ENCODE measurements at regions not wholly inside any gene's neighbourhood (a gene's known extent, or its start where the extent isn't known, plus 50 kb on each side); places are given as distances from the start of the nearest gene placed in this dataset.
A peak's percentile ranks its signal among the peaks of the same experiment; 100 is the strongest.

DNA sequence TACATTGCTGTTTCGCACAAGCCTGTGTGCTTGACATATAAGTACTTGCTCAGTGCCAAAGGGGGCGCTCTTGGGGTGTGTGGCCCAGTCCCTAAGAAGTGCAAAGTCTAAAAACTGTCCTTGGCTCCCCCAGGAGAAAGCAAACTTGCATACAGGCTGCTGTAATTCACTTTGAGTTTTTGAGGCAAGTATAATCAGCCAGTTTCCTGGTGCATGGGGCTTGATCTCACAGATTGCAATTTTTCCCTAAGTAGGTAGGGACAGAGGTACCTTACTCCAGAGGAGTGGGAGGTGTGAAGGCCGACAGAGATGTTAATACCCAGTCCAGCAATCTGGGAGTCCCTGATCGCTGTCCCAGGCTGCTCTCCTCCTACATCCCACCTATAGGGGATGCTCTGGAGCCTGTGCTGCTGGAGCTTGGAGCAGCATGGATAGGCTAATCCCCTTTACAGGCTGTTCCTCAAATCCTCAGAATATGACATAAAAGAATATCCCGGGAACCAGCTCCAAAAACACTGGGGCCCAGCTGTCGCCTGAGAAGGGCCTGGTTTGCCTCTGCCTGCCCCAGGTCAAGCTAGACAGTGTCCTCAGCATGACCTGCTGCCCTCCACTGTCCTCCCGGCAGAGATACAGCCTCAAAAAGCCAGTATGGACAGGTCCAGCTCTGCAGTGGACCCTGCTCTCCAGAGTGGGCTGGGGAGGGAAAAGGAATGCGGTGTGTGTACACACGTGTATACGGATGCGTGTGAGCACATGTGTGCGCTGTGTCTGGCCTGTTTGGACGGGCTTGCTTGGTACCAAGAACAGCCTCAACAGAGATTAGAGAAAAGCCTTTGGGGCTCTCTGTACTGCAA is 136.5 kb upstream of the HAAO start:
- no peak for DNase-seq

DNA sequence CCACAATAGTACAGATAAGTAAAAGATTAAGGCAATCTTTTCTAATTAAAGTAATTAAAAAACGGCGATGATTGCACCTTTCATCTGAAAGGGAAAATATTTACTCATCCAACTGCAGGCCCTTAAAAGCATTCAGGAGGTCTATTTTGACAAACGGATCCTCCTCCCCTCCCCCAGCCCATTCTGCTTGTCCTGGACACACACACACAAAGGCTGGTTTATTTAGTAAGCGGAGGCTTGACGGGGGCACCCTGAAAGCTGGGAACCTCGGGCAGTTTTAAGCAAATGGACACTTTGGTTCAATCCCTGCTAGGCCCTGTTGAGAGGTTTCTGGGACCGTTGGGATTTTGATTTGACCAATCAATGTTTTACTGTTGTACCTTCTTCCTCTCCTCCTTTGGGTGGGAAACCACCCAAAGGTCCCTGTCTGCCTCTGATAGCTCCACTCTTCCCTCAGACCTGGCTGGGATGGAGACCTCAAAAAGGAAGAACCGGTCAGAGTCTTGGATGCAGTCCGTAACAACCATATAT is 135.8 kb upstream of the HAAO start:
- DNase-seq = no peak

DNA sequence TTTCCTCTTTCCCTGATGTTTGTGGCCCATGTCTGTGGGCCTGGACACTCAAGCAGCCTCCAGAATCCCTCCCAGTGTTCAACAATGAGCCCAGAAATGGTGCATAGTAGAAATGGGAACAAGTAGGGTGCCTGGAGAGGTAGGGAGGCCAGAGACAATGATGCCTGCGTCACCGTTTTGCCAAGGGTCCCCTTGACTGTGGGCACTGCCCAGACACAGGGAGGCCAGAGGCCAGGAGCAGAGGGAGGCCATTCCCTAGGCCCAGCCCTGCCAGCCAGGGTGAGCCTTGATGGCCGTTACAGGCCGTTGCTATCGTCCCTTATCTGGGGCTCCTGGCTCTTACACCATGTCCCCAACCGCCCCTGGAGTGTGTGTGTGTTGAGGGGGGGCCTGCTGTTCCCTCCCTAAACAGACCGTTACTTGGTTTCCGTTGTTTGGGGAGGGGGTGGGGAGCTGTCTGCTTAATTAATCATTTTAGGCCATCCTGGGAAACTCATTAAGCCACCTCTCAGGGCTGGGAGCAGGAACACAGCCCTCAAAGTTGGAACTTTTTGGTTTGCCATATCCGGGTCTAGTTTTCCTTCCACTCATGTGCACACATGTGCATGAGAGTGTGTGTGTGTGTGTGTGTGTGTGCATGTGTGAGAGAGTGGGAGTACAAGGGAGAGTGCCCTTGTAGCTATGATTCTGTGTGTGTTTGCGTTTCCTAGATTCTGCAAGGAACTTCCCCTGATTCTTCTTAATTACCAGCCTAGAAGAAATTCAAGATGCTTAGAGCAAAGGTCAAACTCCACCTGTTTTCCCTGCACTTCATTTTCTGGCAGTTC is 135.2 kb upstream of the HAAO start:
- no peak for DNase-seq

DNA sequence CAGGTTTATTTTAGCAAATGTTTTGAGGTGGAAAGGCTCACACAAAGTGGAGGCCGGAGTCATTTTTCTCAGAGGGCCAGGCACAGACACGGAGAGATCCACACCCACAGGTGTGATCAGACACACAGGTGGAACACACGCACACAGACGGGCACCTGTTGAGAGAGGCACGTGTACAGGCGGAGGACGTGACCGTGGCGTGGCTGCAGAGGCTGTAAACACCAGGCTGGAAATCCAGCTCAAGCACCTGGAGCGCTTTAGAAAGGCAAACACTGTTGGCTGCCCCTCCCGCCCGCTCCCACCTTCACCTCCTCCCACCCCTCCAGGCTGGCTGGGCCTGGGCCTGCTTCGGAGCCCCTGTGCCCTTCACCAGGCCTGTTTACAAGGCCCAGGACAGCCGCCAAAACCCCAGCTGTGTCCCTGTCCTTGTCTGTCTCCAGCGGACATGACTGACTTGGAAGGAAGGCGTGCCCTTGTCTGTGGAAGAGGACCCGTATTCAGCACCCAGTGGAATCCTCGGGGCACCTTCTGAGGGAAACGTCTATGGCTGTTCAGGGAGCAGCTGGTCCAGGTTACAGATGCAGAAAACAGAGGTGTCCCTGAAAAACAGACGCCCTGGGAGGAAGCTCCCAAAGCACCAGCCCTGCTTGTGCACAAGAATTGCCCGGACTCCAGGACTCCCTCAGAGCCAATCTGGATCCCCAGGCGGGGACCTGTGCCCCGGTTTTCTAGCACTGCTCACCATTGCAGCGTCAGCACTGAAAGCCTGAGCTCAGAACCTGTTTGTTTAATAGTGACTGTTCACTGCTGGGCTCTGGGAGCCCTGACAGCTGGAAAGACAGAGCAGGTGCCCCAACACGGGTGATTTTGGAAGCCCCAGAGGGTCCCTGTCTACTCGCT is 134.3 kb upstream of the HAAO start:
- no peak for DNase-seq

DNA sequence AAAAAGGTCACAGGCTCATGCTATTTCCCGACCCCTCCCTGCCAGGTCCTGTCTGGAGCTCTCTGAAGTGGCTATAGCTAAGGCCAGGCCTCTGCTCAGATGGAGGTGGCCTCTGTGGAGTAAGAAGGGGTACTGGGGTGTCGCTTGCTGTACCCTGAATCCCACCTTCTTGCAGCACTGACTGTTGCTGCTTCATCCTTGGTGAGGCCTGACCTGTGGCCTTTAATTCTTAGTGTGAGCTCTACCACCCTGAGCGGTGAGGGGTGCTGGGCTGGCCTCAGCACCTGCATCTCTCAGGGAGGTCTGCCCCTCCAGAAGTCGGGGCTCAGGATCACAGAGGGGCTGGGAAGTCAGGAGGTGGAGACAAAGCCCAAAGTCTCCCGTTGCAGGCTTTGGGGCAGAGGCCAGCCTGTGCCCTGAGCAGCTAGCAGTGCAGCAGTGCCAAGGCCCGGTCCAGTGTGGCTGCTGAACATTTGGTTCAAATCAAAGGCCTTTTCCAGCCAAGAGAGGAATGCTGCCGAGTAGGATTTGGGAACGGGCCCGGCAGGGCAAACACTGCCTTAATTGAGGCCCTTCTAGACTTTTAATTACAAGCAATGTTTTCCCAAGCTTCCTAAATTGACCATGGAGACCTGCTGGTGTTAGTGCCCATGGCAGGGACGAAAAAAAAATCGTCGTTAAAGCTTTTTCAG is 133.5 kb upstream of the HAAO start:
- no peak for DNase-seq

DNA sequence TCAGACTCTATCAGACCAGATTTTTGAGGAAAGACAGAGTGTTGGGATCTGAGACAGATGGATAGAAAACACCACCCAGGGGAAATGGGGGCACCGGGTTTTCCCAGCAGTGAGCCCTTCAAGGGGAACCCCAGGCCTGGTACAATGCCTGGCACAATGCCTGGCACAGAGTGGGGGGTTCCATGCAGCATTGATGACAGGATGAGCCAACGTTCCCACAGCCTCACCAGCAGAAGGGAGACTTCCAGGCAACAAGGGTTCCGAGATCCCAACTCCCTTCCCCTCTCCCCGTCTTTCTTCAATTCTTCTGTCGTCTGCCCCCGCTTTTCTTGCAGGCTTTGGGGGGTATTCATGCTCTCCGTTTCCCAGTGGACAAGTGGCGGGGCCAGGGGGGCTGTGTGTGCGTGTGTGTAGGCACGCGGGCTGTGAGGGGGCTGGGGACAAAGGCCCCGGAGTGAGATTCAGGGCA is 132.1 kb upstream of the HAAO start:
- no peak for DNase-seq

DNA sequence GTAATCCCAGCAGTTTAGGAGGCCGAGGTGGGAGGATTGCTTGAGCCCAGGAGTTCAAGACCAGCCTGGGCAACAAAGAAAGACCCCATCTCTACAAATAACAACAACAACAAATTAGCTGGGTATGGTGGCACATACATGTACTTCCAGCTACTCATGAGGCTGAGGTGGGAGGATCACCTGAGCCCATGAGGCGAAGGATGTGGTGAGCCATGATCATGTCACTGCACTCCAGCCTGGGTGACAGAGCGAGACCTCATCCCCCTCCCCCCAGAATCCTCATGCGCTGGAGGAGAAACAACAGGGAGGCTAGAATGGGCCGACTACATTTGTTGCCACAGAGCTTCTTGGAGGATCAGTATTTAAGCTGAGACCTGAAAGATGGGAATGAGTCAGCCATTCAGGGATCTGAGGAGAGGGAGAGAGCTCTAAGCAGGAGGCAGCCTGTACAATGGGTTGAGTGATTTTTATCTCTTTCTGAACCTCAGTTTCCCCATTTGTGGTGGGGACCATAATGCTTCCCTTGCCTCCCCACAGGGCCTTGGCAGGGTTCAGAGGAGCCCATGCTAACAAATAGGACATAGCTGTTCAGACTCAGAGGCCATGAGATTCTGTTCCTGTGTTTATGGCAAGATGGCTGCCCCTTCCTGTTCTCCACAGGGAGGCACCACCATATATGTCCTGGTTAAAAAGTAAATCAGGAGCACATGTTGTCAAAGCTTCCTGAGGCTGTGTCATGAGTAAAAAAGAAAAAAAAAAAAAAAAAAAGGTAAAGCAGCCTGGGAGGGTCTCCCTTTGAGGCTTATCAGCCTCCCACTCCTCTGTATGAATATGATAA is 131.4 kb upstream of the HAAO start:
- DNase-seq = peak; percentile 68

DNA sequence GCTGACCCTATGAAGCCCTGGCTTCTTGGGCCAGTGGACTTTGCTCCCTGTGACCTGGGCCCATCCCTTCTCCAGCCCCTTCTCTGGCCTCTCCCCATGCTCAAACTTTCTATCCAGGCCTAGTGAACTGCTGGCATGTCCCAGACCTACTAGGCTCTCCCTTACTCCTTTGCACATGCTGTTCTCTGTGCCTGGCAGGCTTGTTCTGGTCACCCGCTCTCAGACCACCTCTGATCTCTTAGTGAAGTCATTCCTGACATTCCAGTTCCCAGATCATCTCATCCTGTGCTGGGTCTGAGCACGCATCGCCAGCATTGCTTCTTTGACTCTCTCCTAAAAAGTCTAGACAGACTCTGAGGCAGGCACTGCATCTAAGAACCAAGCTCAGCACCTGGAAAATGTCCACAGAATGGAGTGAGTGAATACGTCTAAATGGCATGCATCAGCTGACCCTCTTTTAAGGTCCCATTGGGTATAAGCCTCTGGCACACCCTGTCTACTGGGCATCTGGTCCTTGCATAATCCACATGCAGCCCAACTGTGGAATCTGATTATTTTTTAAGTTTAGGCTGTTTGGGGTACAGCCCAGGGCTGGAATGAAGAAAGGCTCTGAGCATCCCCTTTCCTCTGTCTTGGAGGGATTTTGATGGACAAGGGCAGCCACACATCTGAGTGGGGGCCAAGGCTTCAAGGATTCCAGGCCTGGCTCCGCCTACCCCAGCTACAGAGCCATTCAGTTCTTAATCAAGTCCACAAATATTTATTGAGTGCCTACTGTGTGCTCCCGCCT is 130.6 kb upstream of the HAAO start:
- peak; percentile 89 for DNase-seq

DNA sequence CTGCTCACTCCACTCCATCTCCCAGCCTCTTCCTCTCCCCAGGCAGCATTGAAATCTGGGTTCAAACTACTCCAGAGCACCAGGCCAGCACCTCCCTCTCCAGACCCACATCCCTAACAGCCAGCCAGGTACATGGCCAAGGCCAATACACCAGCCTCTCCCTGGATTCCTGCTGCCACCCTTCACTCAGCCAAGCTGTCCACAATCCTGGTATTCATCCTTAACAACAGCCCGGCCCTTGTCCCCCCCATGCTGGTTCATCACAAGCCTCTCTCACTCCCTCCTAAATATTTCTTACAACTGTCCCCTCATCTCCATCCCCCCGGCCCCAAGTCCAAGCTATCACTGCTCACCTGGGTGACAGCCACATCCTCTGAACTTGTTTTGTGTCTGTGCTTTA is 129.9 kb upstream of the HAAO start:
- no peak for DNase-seq

DNA sequence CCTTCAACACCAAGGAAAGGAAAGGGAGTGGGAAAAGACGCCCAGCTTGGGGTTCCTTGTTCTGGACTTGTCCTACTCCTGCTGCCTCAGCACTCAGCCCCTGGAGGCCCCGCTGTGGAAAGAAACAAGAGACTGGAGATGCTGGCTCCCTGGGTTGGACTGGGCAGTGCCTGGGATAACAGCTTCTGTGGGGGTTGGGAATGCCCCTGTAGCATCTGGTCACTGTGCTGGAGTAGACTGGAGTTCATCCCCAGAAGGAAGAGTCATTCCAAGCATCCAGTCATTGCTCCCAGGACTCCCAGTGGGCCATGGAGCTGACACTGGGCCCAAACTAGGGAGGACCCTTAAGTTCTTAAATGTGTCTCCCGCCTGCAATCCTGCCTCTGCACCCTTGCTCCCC is 129.3 kb upstream of the HAAO start:
- DNase-seq = no peak

DNA sequence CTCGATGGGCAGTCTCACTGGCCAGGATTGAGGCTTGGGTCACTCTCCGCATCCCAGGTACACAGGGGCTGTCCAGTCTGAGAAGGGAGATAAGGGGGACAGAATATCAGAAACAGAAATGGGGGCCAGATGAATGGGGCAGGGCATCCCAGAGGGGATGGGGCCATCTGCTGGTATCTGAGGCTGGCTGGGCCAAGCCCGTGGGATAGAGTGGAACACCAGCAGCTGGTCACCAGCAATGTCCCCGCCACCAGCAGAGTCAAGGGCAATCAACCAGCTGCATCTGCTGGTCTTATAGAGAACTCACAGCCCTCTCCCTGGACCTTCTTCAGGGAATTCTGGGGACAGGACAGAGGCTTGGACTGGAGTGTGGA is 128.8 kb upstream of the HAAO start:
- DNase-seq = no peak

DNA sequence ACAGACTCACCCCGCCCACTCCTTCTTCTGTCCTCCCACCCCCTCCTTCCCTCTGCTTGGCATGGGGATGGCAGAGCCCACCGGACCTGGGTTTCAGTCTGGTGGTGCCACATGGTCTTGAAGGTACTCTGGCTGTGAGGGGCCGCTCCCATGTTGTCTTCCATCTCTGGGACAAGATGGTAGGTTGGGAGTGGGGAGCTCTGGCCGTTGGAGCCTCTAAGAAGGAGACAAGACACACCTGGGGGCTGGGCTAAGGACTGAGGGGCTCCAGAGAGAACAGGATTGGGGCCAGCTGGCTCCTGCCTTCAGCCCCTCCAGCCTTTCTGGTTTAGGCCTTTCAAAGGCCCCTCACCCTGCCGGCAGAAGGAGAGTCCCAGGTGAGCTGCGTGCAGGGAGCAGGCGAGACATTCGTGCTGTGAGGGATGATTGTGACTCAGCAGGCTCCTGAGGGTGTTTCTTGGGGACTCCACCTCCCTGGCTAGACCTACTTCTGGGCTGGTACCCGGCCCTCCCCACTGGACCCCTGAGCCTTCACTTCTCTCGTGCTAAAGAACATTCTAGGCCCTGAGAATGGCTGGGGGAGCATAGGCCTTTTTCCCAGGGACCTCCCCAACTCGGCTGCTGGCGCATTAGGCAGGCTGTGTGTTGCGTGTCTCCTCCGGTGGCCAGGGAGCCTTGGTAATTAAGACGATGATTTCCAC is 128.2 kb upstream of the HAAO start:
- DNase-seq = no peak

DNA sequence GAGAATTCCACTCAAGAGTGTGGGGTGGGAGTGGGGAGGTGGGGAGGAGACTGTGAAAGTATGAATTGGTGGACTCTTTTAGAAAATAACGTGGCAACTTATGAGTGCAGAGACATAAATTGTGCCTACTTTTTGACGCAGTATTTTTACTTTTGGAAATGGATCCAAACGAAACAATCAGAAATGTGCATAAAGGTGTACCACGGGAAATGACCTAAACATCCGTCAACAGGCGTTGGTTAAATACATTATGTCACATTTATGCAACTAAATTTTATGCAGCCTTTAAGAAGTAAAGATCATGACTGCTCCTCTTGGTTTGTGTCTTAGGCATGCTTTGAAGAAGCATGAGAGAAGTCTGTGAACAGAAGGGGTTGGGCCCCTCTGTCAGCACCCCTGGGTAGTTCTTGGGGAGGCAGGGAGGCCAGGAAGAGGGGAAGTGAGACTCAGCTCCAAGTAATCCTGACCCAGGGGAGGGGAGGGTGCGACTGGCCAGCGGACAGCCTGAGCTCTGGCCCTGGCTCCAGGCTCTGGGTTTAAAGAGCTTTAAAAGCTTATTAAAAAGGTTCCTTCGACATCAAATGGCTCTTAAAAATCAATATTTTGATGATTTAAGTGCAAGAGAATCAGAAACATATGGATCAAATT is 126.4 kb upstream of the HAAO start:
- DNase-seq = no peak

DNA sequence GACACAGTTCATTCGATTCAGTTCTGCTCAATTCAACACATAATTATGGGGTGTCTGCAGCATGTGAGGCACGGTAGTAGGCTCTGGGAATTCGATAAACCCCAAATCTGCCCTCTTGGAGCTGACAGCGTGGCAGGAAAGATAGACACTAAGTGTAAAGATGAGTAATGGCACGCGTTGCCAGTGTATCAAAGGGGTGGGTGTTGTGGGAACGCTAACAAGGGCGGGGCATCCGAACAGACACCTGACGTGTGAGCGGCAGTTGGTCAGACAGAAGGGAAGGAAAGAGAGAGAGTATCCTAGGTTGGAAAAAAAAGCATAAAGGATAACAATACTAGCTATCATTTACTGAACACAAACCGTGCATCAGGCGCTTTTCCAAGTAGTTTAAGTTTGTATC is 125.7 kb upstream of the HAAO start:
- no peak for DNase-seq

DNA sequence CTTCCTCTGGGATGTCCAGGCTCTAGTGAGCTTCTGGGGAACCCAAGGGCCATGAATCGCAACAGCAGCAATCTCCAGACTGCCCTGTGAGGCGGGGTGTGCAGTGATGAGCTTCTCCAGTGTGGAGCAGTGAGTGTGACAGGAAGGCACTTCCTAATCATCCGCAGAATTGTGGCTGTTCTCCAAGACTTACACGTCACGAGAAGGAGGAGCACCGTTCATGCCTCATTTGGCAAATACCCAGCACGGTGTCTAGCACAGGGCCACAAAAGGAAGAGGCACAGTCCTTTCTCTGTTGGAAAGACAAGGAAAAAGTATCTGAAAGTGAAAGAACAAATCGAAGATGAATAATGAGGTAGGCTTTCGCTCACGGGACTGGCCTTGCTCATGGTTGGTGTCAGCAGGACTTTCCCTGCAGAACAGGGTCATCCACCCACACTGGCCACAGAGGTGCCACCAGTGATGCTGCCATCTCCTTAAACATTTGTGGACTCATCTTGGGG is 125.1 kb upstream of the HAAO start:
- DNase-seq = peak; percentile 97

DNA sequence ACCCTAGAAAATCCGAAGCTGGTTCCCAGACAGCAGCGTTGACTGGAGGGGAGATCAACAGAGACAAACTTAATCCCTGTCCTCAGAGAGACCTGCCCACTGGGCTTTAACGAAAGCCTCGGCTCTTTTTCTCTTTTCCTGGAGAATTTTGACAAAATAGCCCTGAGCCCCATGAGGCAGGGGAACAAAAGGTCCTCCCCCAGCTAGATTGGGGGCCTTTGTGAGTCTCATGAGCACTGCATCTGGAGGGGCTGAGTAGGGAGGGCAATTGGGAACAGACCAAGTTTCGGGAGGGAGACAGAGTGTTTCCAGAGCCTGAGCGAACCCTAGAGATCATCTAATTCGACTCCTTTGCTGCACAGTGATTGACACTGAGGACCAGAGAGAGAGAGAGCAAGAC is 123.9 kb upstream of the HAAO start:
- DNase-seq = no peak

DNA sequence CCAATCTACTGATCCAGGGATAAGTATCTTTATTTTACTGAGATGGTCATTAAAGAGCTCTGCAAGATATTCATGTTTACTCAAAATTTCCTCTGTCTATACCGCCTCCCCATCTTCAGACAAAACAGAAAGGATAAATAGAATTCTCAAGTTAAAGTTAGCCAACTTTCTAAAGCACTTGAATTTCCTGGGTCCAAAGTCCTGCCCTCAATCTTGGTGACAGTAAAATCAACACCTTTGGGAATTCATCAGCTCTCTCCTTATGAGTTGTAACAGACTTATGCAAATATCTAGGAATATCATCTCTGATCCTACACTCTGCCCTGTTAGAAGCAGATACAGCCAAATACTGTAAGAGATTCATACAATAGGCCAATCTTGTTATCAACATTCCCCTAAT is 122.5 kb upstream of the HAAO start:
- DNase-seq = no peak

DNA sequence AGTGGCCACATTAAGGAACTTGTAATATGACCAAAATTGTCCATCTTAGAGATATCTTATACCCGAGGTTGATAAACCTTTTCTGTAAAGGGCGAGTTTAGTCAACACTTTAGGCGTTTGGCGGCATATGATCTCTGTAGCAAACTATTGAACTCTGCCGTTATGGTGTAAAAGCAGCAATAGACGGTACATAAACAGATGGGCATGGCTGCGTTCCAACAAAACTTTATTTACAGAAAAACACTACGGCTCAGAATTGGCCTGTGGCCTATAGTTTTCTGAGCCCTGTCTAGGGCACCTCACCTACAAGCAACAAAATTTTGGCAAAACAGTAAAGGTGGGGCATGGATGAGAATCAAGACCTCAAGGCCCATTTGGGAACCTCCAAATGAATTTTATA is 121.9 kb upstream of the HAAO start:
- no peak for DNase-seq

DNA sequence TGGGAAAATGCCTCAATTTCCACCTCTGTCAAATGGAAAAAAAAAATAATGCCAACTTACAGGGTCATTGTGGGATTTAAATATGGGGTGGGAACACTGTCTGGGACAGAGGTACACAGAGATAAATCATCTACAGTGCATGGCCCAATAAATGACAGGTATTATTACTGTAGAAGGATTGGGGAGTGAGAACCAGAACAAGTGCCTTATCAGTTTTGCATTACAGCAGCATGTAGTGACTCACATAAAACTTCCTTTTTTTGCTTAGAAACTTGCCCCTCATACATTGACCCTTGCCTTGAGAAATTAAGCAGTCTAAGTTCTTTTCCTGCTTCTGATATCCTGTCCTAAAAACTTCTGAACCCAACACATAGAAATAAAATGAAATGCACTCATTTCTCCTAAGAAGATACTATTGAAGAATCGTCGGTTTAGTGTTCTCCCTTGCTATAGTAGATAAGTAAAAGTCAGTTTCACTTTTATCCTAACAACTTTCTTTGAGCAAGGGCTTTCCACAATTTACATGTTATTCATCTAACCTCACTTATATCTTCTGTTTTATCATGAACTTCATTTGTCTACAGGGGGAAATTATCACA is 121.0 kb upstream of the HAAO start:
- no peak for DNase-seq
